Spleen (tissue), 7 donors: ENCODE measurements at regions not wholly inside any gene's neighbourhood (a gene's known extent, or its start where the extent isn't known, plus 50 kb on each side); places are given as distances from the start of the nearest gene placed in this dataset.
A peak's percentile ranks its signal among the peaks of the same experiment; 100 is the strongest.

ENCODE experiments used
- POLR2A ChIP-seq, 3 donors: fragments of 450-650 bp; IDR thresholded peaks; one replicate each; pipeline ENCODE4 v1.5.1; 2017; ENCODE audit warnings: antibody characterized with exemption in 3 of 3, mild to moderate bottlenecking in 1 of 3
- POLR2AphosphoS5 ChIP-seq, 3 donors: sonication (generic); formaldehyde crosslinking; IDR thresholded peaks; one replicate each; pipeline ENCODE4 v1.5.1; 2017; ENCODE audit warnings: antibody characterized with exemption in 3 of 3
- TF ChIP-seq, protein P1 (sequence below), 11 experiments: fragments of 200-600 bp in 7 of 11; fragments of 450-650 bp in 4 of 11; sonication (generic) in 4 of 11; IDR thresholded peaks in 8 of 11; conservative IDR thresholded peaks in 3 of 11; 1 replicate in 7 of 11; 2 replicates in 4 of 11; pipeline versions ENCODE4 v1.4.0 to v1.8.0; 2016 to 2021; ENCODE audit warnings: antibody characterized with exemption in 11 of 11, inconsistent platforms in 4 of 11, mild to moderate bottlenecking in 1 of 11
- donor health status: DM: no; HTN: no; CAD: no; lungs with moderate emphysema.
- donor health status: DM: no; HTN: no; CAD: no.
- donor health status: DM: no; HTN: no; CAD: no.

DNA sequence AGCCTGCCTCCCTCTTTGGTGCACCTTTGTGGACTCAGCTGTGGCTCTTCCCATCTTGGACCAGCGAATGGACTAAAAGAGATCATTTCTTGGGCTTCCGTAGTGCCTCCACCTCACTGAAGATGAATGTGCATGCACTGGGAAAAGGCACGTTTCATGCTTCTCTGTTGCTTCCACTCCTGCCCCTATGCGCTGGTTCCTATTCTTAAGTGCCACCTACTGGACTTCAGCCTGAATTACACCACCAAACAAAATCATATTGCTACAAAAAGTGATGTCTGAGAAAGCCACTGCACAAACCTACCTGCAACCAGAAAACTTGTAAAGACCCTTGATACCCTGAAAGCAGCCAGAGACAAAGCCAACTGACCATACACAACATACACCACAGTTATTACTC, 695.6 kb downstream of the TSN start:
- TF ChIP-seq, protein P1, sequence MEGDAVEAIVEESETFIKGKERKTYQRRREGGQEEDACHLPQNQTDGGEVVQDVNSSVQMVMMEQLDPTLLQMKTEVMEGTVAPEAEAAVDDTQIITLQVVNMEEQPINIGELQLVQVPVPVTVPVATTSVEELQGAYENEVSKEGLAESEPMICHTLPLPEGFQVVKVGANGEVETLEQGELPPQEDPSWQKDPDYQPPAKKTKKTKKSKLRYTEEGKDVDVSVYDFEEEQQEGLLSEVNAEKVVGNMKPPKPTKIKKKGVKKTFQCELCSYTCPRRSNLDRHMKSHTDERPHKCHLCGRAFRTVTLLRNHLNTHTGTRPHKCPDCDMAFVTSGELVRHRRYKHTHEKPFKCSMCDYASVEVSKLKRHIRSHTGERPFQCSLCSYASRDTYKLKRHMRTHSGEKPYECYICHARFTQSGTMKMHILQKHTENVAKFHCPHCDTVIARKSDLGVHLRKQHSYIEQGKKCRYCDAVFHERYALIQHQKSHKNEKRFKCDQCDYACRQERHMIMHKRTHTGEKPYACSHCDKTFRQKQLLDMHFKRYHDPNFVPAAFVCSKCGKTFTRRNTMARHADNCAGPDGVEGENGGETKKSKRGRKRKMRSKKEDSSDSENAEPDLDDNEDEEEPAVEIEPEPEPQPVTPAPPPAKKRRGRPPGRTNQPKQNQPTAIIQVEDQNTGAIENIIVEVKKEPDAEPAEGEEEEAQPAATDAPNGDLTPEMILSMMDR (IDR thresholded peaks at IDR 0.05 in 8 of 11, conservative IDR thresholded peaks at IDR 0.05 in 3 of 11), result peak in 6 of 11 experiments; percentile 14 to 44 (median 36)
- no peak for TF ChIP-seq POLR2AphosphoS5 (IDR thresholded peaks at IDR 0.05)
- no peak for TF ChIP-seq POLR2A (IDR thresholded peaks at IDR 0.05)
